HepG2 (cell line): ENCODE measurements at regions not wholly inside any gene's neighbourhood (a gene's known extent, or its start where the extent isn't known, plus 50 kb on each side); places are given as distances from the start of the nearest gene placed in this dataset.

ENCODE experiments used
- ATAC-seq: fragments of 200-7000 bp; cut with Tn5 transposase; 3 replicates; pipeline ENCODE4 v1.9.1; 2020; ENCODE audit warnings: mild to moderate bottlenecking, moderate library complexity
- BruUV-seq: library from RNA; stranded (reverse); fragments of 400-500 nt; replicated peaks from 2 replicates; lab custom pipeline; 2021; lab: Mats Ljungman, UMichigan
- CTCF ChIA-PET: fragments of 300-600 bp; formaldehyde crosslinking; extraction: SDS; loops from one replicate; lab custom pipeline; 2021; ENCODE audit warnings: low total read pairs, inconsistent platforms, low intra/inter-chr PET ratio; lab: Yijun Ruan, JAX
- POLR2A ChIA-PET: fragments of 350-600 bp; sonication (Branson Sonifier 250); formaldehyde crosslinking; loops from one replicate; lab custom pipeline; 2020; ENCODE audit warnings: antibody characterized with exemption, inconsistent platforms; lab: Yijun Ruan, JAX
- DNase-seq: peaks from one replicate; pipeline ENCODE4 v3.0.0-alpha.2; 2015; ENCODE audit warnings: low spot score
- FAIRE-seq: peaks from 3 replicates; lab custom pipeline; 2011; peaks lifted over from hg19 to GRCh38; lab: Jason Lieb, UNC
- H2AFZ ChIP-seq: one replicate; pipeline ENCODE4 v1.6.1; 2011; ENCODE audit warnings: low read length, inconsistent platforms
- H3K27ac ChIP-seq: fragments of 300-600 bp; 3 replicates; pipeline ENCODE4 v1.8.0; 2011; ENCODE audit warnings: mixed run types, mild to moderate bottlenecking, mixed read lengths, low read length, inconsistent platforms; ENCODE audit not compliant: insufficient read depth; ENCODE audit errors: extremely low read length
- H3K27me3 ChIP-seq, 2 experiments: fragments of 200-600 bp in 1 of 2; 2 replicates in 1 of 2; 3 replicates in 1 of 2; pipeline versions ENCODE4 v1.6.0 to v1.8.0; 2011; ENCODE audit warnings: low read length in 2 of 2, mild to moderate bottlenecking in 2 of 2, moderate library complexity in 2 of 2, inconsistent platforms in 1 of 2; ENCODE audit not compliant: insufficient read depth in 2 of 2, control insufficient read depth in 1 of 2
- H3K36me3 ChIP-seq, 2 experiments: fragments of 200-600 bp in 1 of 2; replicated peaks in 1 of 2; 2 replicates in 1 of 2; 3 replicates in 1 of 2; pipeline versions ENCODE4 v1.5.1 to v1.8.0; 2011; ENCODE audit warnings: low read length in 2 of 2, inconsistent platforms in 1 of 2; ENCODE audit not compliant: insufficient read depth in 2 of 2, control insufficient read depth in 1 of 2
- H3K4me1 ChIP-seq: 2 replicates; pipeline ENCODE4 v1.5.1; 2012; ENCODE audit warnings: low read length, inconsistent platforms; ENCODE audit not compliant: insufficient read depth
- H3K4me2 ChIP-seq: 2 replicates; pipeline ENCODE4 v1.6.0; 2011; ENCODE audit warnings: low read depth, low read length, inconsistent platforms
- H3K4me3 ChIP-seq, 3 experiments: fragments of 200-600 bp in 1 of 3; sonication (generic), shearing (Covaris generic) in 1 of 3; replicated peaks in 1 of 3; 2 replicates each; pipeline ENCODE4 v1.5.1; 2011 to 2016; ENCODE audit warnings: low read length in 3 of 3, inconsistent platforms in 2 of 3, low read depth in 2 of 3, mild to moderate bottlenecking in 2 of 3, control low read depth in 1 of 3, mixed read lengths in 1 of 3; ENCODE audit not compliant: insufficient read depth in 1 of 3
- H3K79me2 ChIP-seq: one replicate; pipeline ENCODE4 v1.6.1; 2011; ENCODE audit warnings: low read length, inconsistent platforms; ENCODE audit not compliant: insufficient read depth
- H3K9ac ChIP-seq: 2 replicates; pipeline ENCODE4 v1.6.0; 2011; ENCODE audit warnings: mild to moderate bottlenecking, low read depth, low read length, inconsistent platforms; ENCODE audit not compliant: insufficient read depth
- H3K9me3 ChIP-seq: 2 replicates; pipeline ENCODE4 v1.5.1; 2012; ENCODE audit warnings: mild to moderate bottlenecking, low read length
- H4K20me1 ChIP-seq: 2 replicates; pipeline ENCODE4 v1.6.0; 2011; ENCODE audit warnings: inconsistent platforms, mild to moderate bottlenecking, low read length, moderate library complexity; ENCODE audit not compliant: insufficient read depth
- ASH2L ChIP-seq: fragments of 300-600, 200-600 bp; sonication (generic); IDR thresholded peaks from 2 replicates; pipeline ENCODE4 v1.7.0; 2017; ENCODE audit warnings: low read depth, mild to moderate bottlenecking, moderate library complexity, mixed read lengths, low read length; ENCODE audit not compliant: insufficient read length
- ELF4 ChIP-seq: sonication (generic); formaldehyde crosslinking; IDR thresholded peaks from 2 replicates; pipeline ENCODE4 v1.5.0; 2020; ENCODE audit warnings: missing genetic modification reagents, mild to moderate bottlenecking, moderate library complexity, borderline replicate concordance
- GABPB1 ChIP-seq: IDR thresholded peaks from 2 replicates; pipeline ENCODE4 v1.6.1; 2016; ENCODE audit warnings: mild to moderate bottlenecking, missing genetic modification reagents, moderate library complexity, missing compliant biosample characterization
- HNRNPH1 ChIP-seq: fragments of 200-400 bp; formaldehyde crosslinking; optimal IDR thresholded peaks from 2 replicates; pipeline ENCODE3; 2017; ENCODE audit warnings: mild to moderate bottlenecking, low read depth, low read length
- KLF12 ChIP-seq: sonication (generic); formaldehyde crosslinking; IDR thresholded peaks from 2 replicates; pipeline ENCODE4 v1.4.0; 2020; ENCODE audit warnings: missing genetic modification reagents, borderline replicate concordance
- NFKBIZ ChIP-seq: IDR thresholded peaks from 2 replicates; pipeline ENCODE4 v1.6.1; 2018; ENCODE audit warnings: missing genetic modification reagents, missing compliant biosample characterization
- RFX1 ChIP-seq: fragments of 450-650 bp; IDR thresholded peaks from 2 replicates; pipeline ENCODE4 v1.6.1; 2017
- THRA ChIP-seq: sonication (generic); formaldehyde crosslinking; IDR thresholded peaks from 2 replicates; pipeline ENCODE4 v1.4.0; 2020; ENCODE audit warnings: missing genetic modification reagents, borderline replicate concordance
- TRIM22 ChIP-seq: fragments of 450-650 bp; IDR thresholded peaks from 2 replicates; pipeline ENCODE4 v1.6.1; 2017
- ZBTB1 ChIP-seq: sonication (generic); formaldehyde crosslinking; IDR thresholded peaks from 2 replicates; pipeline ENCODE4 v1.4.0; 2020; ENCODE audit warnings: missing genetic modification reagents, borderline replicate concordance
- ZNF615 ChIP-seq: sonication (generic); formaldehyde crosslinking; IDR thresholded peaks from 2 replicates; pipeline ENCODE4 v1.5.0; 2020; ENCODE audit warnings: mild to moderate bottlenecking, missing genetic modification reagents, borderline replicate concordance
- ZNF652 ChIP-seq: IDR thresholded peaks from 2 replicates; pipeline ENCODE4 v1.6.1; 2016; ENCODE audit warnings: low read depth, borderline replicate concordance
- ZNF660 ChIP-seq: sonication (generic); formaldehyde crosslinking; IDR thresholded peaks from 2 replicates; pipeline ENCODE4 v1.5.1; 2020; ENCODE audit warnings: mild to moderate bottlenecking, low read depth, missing genetic modification reagents, borderline replicate concordance
- ZNF691 ChIP-seq: sonication (generic); formaldehyde crosslinking; IDR thresholded peaks from 2 replicates; pipeline ENCODE4 v1.4.0; 2020; ENCODE audit warnings: missing genetic modification reagents, low read depth, mild to moderate bottlenecking, borderline replicate concordance
- whole genome bisulfite sequencing: methylation state at CpG from one replicate; pipeline ENCODE4 v1.1.6; 2017; ENCODE audit warnings: low lambda C conversion rate; 5-methylcytosine and 5-hydroxymethylcytosine counted together
- in situ Hi-C: cut with HindIII; loops from 2 replicates; pipeline ENCODE4 v1.10.0; 2017; ENCODE audit warnings: low pct_unique_long_range_greater_than_20kb; ENCODE audit not compliant: extremely low pct_ligation_motif_present
- intact Hi-C: fragments of 100-400 bp; cut with micrococcal nuclease; formaldehyde crosslinking; loops from one replicate; pipeline ENCODE4 v1.10.0; 2022; ENCODE audit not compliant: unreplicated experiment

GRCh38 chr5:100444961-100445360 lies 90.2 kb upstream of the FAM174A start:
- H3K4me3 ChIP-seq, result no peak overlapping the region
- BruUV-seq, result no TSS peak
- H2AFZ ChIP-seq, result no peak overlapping the region
- intact Hi-C loops, result no loop called here
- TF ChIP-seq ASH2L, result no peak
- no peak for TF ChIP-seq ZBTB1 (CRISPR knock-in tag)
- TF ChIP-seq ZNF660, result no peak
- ChIA-PET POLR2A (no interaction called here), CTCF (no interaction called here)
- no peaks in the 10 kb centered on the region for H3K4me1 ChIP-seq
- ATAC-seq, result no peak
- H3K9ac ChIP-seq, result no peak overlapping the region
- WGBS, result 50% methylated on average over 3 of the region's 3 CpGs
- H3K36me3 ChIP-seq, result no peaks in the 10 kb centered on the region
- no peak for DNase-seq
- no peaks in the 10 kb centered on the region for H3K27me3 ChIP-seq
- no peaks in the 10 kb centered on the region for H3K79me2 ChIP-seq
- H3K27ac ChIP-seq, result no peak overlapping the region
- in situ Hi-C loops, result no loop called here
- H3K9me3 ChIP-seq, result no peaks in the 10 kb centered on the region
- H4K20me1 ChIP-seq, result no peaks in the 10 kb centered on the region
- FAIRE-seq, result no peak
- H3K4me2 ChIP-seq, result no peak overlapping the region

- no peak for ATAC-seq
- FAIRE-seq, result no peak
- H3K9me3 ChIP-seq, result no peaks in the 10 kb centered on the region
- intact Hi-C loops, result loop anchor here (5.0 kb wide), 1 partner anchor 952 kb away; no protein-coding TSS in a partner anchor
- H3K4me2 ChIP-seq, result no peak overlapping the region
- 3% methylated on average over 4 of the region's 4 CpGs for WGBS
- H3K4me3 ChIP-seq, result no peak overlapping the region
- CTCF ChIA-PET, result no interaction called here
- no TSS peak for BruUV-seq
- no peaks in the 10 kb centered on the region for H4K20me1 ChIP-seq
- no peaks in the 10 kb centered on the region for H3K4me1 ChIP-seq
- H3K27ac ChIP-seq, result no peak overlapping the region
- no peaks in the 10 kb centered on the region for H3K36me3 ChIP-seq
- H3K27me3 ChIP-seq, result no peaks in the 10 kb centered on the region
- in situ Hi-C loops, result no loop called here
- H3K79me2 ChIP-seq, result no peaks in the 10 kb centered on the region
- no peak for DNase-seq
- no peak overlapping the region for H3K9ac ChIP-seq
- POLR2A ChIA-PET, result no interaction called here
- no peak overlapping the region for H2AFZ ChIP-seq
- no peak for TF ChIP-seq GABPB1 (CRISPR knock-in tag)
- no peak for TF ChIP-seq HNRNPH1
- TF ChIP-seq KLF12 (CRISPR knock-in tag), result no peak
- TF ChIP-seq ZNF615, result no peak
- no peak for TF ChIP-seq RFX1
- no peak for TF ChIP-seq ELF4 (CRISPR knock-in tag)
- no peak for TF ChIP-seq ZNF652 (CRISPR knock-in tag)
- TF ChIP-seq NFKBIZ (CRISPR knock-in tag), result no peak
- TF ChIP-seq TRIM22, result no peak
- TF ChIP-seq THRA (CRISPR knock-in tag), result no peak
- no peak for TF ChIP-seq ZNF691
Measured at GRCh38 chr5:100434815-100435214, 100.4 kb upstream of the FAM174A start.
